Upper lobe of right lung (tissue), 1 donor: ENCODE measurements at regions not wholly inside any gene's neighbourhood (a gene's known extent, or its start where the extent isn't known, plus 50 kb on each side); places are given as distances from the start of the nearest gene placed in this dataset.

Experiments used
- ATAC-seq: fragments of 200-7000 bp; cut with Tn5 transposase; one replicate; pipeline ENCODE4 v1.9.1; 2020; ENCODE audit warnings: mild to moderate bottlenecking, moderate library complexity
- DNase-seq: peaks from one replicate; pipeline ENCODE4 v3.0.0-alpha.2; 2020
- H3K27ac ChIP-seq: fragments of 200-600 bp; one replicate; pipeline ENCODE4 v1.8.0; 2022
- H3K27me3 ChIP-seq: fragments of 200-600 bp; one replicate; pipeline ENCODE4 v1.8.0; 2022; ENCODE audit warnings: mild to moderate bottlenecking
- H3K36me3 ChIP-seq: fragments of 200-600 bp; one replicate; pipeline ENCODE4 v1.8.0; 2022
- H3K4me1 ChIP-seq: fragments of 200-600 bp; one replicate; pipeline ENCODE4 v1.8.0; 2022
- H3K4me3 ChIP-seq: fragments of 200-600 bp; one replicate; pipeline ENCODE4 v1.8.0; 2022; ENCODE audit warnings: mild to moderate bottlenecking
- H3K9me3 ChIP-seq: fragments of 200-600 bp; one replicate; pipeline ENCODE4 v1.8.0; 2022
- intact Hi-C: fragments of 100-400 bp; cut with DNase I; formaldehyde crosslinking; loops from one replicate; pipeline ENCODE4 v1.11.0; 2022
- TF ChIP-seq, protein P1 (sequence below): fragments of 200-600 bp; IDR thresholded peaks from one replicate; pipeline ENCODE4 v1.8.0; 2022; ENCODE audit warnings: antibody characterized with exemption
- donor health status: DM: no; HTN: yes; CAD: no; lungs with severe emphysema.

DNA sequence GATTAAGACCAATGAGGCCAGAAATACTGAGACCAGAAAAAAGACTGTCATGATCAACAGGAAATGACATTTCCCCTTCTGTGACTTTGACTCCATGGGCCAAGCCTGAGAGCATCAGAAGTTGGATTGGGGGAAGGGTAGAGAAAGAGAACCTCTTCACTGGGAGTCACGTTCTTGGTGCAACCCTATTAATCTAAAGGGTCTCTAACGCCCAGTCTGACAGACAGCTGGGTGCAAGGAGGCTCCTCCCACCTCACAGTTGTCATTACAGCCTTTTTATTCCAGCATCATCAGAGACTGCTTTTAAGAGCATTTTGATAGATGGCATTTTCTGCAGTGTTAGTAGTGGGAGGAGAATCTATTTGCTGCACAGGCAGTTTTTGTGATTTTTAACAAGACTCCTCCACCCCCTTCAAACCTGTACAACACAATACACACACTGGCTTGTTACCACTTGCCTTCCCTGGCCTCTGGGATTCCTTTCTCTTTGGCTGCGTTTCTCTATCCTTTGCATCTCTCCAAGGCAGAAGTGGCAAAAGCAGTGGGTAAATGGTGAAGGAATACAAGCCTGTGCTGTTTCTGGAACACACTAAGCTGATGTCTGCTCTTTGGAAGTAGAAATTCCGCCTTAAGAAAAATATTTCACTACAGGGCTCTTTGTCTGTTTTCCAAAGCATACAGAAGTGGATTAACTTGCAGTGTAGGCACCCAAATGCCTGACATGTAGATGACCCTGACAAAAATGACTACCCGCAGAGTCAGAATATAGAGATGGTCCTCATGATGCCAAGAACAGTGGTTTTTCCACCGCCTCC, 310.4 kb upstream of the ZNF608 start:
- H3K27ac ChIP-seq = no peak overlapping the region
- no peak overlapping the region for H3K4me3 ChIP-seq
- ATAC-seq = no peak
- no peak for DNase-seq
- intact Hi-C loops = no loop called here
- no peaks in the 10 kb centered on the region for H3K36me3 ChIP-seq
- no peaks in the 10 kb centered on the region for H3K9me3 ChIP-seq
- TF ChIP-seq, protein P1, sequence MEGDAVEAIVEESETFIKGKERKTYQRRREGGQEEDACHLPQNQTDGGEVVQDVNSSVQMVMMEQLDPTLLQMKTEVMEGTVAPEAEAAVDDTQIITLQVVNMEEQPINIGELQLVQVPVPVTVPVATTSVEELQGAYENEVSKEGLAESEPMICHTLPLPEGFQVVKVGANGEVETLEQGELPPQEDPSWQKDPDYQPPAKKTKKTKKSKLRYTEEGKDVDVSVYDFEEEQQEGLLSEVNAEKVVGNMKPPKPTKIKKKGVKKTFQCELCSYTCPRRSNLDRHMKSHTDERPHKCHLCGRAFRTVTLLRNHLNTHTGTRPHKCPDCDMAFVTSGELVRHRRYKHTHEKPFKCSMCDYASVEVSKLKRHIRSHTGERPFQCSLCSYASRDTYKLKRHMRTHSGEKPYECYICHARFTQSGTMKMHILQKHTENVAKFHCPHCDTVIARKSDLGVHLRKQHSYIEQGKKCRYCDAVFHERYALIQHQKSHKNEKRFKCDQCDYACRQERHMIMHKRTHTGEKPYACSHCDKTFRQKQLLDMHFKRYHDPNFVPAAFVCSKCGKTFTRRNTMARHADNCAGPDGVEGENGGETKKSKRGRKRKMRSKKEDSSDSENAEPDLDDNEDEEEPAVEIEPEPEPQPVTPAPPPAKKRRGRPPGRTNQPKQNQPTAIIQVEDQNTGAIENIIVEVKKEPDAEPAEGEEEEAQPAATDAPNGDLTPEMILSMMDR = no peak
- H3K27me3 ChIP-seq = no peaks in the 10 kb centered on the region
- no peaks in the 10 kb centered on the region for H3K4me1 ChIP-seq

DNA sequence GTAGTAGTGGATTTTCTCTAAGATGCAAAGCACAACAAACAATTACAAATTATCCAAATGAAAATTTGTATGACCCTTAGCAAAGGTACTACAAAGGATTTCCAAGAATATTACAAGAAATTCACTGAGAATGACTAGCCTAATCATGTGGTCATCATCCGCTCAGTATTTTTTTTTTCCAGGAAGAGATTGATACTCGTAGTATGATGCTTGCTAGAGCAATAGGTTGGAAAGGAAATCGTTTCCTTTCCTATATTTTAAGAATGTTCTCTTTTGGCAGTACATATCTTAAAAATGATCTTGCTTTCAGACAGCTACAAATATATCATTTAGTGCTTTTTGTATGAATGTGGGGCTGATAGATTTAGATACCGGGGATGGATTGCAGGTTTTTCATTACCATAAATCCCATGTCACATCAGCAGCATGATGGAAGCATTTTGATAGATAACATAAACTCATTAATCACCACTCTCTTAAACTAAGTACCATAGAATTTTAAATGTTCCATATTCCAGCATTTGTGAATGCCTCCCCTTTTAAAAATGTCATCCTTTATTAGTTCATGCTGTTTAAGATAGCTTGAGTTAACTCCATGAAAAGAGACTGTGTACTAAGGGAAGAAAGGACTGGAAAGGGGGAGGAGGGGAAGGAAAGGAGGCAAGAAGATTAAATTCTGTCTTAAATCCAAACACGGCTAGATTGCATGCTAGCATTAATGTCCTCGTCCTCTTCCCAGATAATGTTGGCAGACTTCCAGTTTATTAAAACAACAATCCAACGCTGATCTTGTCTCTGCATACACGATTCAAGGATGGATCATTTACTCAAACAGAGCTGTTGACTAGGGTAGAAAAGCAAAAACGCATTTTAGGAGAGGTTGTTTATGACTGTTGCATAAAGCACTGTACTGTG, 311.7 kb upstream of the ZNF608 start:
- no peak overlapping the region for H3K4me3 ChIP-seq
- DNase-seq (no peak), ATAC-seq (no peak)
- no peaks in the 10 kb centered on the region for H3K36me3 ChIP-seq
- no peak overlapping the region for H3K27ac ChIP-seq
- no peaks in the 10 kb centered on the region for H3K4me1 ChIP-seq
- no peaks in the 10 kb centered on the region for H3K9me3 ChIP-seq
- no peaks in the 10 kb centered on the region for H3K27me3 ChIP-seq
- intact Hi-C loops = no loop called here
- TF ChIP-seq, protein P1 = no peak

DNA sequence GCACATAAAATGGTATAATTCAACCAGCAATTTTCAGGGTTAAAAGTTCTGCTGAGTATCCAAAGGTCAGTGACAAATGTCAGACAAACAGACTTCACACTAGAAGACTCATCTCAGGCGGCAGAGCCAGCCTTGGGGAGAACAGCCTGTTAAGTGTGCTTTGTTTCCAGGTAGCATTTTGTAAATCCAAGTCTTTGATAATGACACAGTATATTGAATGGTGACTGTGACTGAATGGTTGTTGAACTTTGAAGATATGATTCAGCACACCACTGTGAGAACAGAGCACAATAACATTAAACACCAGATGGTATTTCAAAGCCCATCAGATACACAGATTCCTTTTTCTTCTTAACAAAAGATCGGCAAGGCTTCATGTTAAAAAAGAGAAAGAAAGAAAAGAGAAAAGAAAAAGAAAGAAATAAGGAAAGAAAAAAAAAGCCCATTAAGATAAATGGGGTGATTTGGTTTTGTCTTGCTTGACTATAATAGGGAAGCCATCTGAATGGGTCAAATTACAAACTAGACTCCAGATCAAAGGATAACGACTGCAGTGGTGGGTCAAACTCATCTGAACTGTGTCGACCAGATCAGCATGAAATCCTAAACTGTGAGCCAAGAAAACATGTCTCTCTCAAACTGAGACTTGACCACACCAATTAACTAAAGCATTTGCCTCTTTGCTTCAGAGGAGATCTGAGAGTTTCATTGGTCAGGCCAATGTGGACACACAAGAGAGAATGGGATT, 313.0 kb upstream of the ZNF608 start:
- DNase-seq = no peak
- H3K27me3 ChIP-seq = no peaks in the 10 kb centered on the region
- no peak for ATAC-seq
- H3K4me1 ChIP-seq = no peaks in the 10 kb centered on the region
- no peaks in the 10 kb centered on the region for H3K36me3 ChIP-seq
- H3K4me3 ChIP-seq = no peak overlapping the region
- intact Hi-C loops = no loop called here
- no peak overlapping the region for H3K27ac ChIP-seq
- no peaks in the 10 kb centered on the region for H3K9me3 ChIP-seq
- TF ChIP-seq, protein P1 = no peak

DNA sequence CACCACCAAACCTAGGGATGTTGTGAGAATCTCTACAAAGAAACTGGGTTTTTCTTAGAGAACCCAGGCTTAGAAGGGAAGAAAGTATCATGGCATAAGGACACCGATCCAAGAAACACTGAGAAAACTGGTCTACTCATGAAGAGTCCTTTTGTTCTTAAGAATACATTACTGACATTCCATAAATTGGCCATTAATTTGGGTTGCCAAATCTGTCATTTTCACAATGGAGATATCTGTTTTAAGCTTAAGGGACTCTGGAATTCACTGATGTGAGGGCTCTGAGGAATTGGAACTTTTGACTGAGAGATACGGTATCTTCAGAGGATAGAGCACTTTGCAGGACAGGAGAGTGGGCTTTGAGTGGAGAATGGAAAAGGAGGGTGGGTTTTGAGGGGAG, 315.3 kb upstream of the ZNF608 start:
- intact Hi-C loops = no loop called here
- Histone ChIP-seq H3K36me3 (no peaks in the 10 kb centered on the region), H3K27ac (no peak overlapping the region), H3K4me3 (no peak overlapping the region), H3K4me1 (no peaks in the 10 kb centered on the region), H3K27me3 (no peaks in the 10 kb centered on the region), H3K9me3 (no peaks in the 10 kb centered on the region)
- ATAC-seq (no peak), DNase-seq (no peak)
- TF ChIP-seq, protein P1 = no peak

DNA sequence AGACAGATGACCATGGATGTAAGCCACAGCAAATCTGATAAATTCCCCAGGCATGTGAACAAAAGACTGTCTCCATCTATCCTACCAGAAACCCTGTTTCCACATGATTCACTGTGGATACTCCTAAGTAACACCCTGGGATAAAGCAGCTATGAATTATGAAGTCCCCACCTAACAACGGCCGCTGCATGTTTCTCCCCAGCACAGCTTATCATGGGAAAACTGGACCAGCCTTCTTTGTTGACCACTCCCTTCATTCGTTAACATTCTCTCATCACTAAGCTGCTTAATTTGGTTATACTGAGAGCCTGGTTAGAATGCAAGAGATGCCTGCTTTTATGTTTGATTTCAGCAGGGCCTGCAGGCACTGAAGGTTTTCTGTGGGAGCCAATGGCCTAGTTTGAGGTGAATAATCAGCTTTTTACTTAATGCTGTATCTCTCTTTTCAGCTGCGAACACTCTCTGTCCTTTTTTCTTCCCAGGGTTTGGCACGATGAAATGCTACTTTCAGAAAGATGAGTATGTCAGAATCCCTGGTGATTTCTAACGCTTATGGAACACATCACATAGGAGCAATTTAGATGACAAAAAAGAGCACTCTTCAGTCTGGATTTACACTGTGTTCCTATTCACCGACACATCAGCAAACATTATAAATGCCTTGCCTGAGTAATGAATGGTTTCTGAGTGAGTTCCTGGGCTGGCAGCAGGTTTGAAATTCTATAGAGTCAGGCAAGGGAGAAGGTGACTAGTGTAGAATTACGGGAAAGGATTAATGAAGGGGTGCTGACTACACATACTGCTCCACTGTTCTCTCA, 318.4 kb upstream of the ZNF608 start:
- Histone ChIP-seq H3K4me3 (no peak overlapping the region), H3K27ac (no peak overlapping the region), H3K4me1 (no peaks in the 10 kb centered on the region), H3K9me3 (no peaks in the 10 kb centered on the region), H3K27me3 (no peaks in the 10 kb centered on the region), H3K36me3 (no peaks in the 10 kb centered on the region)
- TF ChIP-seq, protein P1 = no peak
- intact Hi-C loops = no loop called here
- DNase-seq = no peak
- no peak for ATAC-seq
